ENCODE measurements at regions not wholly inside any gene's neighbourhood (a gene's known extent, or its start where the extent isn't known, plus 50 kb on each side); places are given as distances from the start of the nearest gene placed in this dataset.

- no peak overlapping the region for H3K4me3 ChIP-seq (ENCODE audit: low read depth, low read length)
- DNase-seq (ENCODE audit: low read depth) = no peak
- no peak for TF ChIP-seq CTCF (IDR thresholded peaks at IDR 0.05; ENCODE audit: insufficient read depth, low read depth, low read length)
Measured at GRCh38 chr7:42350801-42351200, 113.8 kb upstream of the GLI3 start.

DNA sequence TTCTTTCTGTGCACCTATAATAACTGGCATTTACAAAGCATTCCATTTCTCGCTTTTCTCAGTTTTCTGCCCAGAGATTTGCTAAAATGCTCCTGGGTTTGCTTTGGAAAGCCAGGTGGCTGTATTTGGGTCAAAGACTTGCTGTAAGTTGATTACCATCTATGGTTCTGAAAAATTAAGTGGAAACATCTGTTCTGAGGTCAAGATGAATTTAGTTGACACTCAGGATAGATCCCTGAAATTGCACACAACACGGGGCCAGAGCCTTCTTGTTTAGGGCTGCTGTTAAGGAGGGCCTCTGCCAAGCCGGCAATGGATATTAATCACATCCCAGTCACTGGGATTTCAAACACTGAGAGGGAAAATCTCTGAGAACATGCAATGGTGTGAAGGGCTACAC, 111.6 kb upstream of the GLI3 start:
- DNase-seq (ENCODE audit: low read depth) = peak; percentile 46
- no peak overlapping the region for H3K4me3 ChIP-seq (ENCODE audit: low read depth, low read length)
- TF ChIP-seq CTCF (IDR thresholded peaks at IDR 0.05; ENCODE audit: insufficient read depth, low read depth, low read length) = no peak

- DNase-seq (ENCODE audit: low read depth) = no peak
- H3K4me3 ChIP-seq (ENCODE audit: low read depth, low read length) = no peak overlapping the region
- no peak for TF ChIP-seq CTCF (IDR thresholded peaks at IDR 0.05; ENCODE audit: insufficient read depth, low read depth, low read length)
Measured at GRCh38 chr7:42348071-42348470, 111.1 kb upstream of the GLI3 start.

DNA sequence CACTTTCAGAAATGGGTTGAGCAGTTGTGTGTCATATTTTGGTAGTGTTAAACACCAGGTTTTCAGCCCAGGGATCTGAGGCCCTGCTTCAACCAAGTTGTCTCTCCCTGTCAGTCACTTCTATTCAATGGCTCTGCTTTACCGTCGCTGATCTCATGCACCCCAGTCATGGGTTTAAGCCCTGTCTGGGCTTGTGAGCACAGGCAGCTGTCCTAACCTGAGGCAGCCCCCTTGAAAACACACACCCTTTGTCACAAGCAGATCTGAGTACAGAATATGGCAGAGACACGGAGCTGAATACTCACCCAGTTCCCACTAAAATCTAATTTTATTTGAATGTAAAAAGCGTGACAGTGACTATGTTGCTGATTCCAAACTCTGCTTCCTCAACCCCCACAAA, 110.6 kb upstream of the GLI3 start:
- DNase-seq (ENCODE audit: low read depth) = no peak
- H3K4me3 ChIP-seq (ENCODE audit: low read depth, low read length) = no peak overlapping the region
- TF ChIP-seq CTCF (IDR thresholded peaks at IDR 0.05; ENCODE audit: insufficient read depth, low read depth, low read length) = no peak

DNA sequence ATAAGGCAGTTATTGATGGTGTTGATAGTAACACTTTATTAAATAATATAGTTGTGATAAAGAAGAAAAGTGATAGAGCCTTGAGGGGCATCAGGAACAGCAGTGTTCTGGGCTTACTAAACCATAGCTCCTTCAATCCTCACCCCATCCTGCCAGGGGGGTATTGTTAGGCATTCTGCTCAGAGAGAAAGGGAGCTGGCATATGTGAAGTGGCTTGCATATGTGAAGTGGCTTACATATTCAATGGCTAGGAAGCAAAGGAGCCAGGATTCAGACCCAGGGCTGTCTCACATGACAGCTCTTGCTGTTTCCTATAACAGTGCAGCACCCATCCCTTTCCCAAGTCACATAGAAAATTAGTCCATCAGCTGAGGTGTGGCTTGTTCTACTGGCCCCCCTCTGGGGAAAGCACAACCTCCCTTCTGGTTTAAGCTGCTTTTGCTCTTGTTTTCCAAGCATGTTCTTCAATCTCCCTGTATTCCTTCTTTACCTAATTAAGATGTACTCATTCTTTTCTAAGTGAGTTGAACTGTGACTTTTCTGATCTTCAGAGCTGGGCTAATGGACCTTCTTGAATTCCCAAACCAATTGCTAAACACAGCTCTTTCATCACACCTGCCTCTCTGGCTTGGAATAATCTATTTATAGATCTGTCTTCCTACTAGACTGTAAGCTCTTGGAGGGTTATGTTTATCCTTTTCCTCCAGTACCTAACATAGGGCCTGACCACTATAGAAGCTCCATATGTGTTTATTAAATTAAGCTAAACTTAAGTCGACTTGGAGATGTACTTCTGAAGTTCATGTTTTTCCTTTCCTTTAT, 108.7 kb upstream of the GLI3 start:
- no peak for DNase-seq (ENCODE audit: low read depth)
- no peak overlapping the region for H3K4me3 ChIP-seq (ENCODE audit: low read depth, low read length)
- no peak for TF ChIP-seq CTCF (IDR thresholded peaks at IDR 0.05; ENCODE audit: insufficient read depth, low read depth, low read length)

GRCh38 chr7:42344198-42344755, 107.3 kb upstream of the GLI3 start:
- H3K4me3 ChIP-seq (ENCODE audit: low read depth, low read length) = no peak overlapping the region
- no peak for DNase-seq (ENCODE audit: low read depth)
- TF ChIP-seq CTCF (IDR thresholded peaks at IDR 0.05; ENCODE audit: insufficient read depth, low read depth, low read length) = no peak

Data from fibroblast of villous mesenchyme (primary cell).